ENCODE measurements at regions not wholly inside any gene's neighbourhood (a gene's known extent, or its start where the extent isn't known, plus 50 kb on each side); places are given as distances from the start of the nearest gene placed in this dataset.

DNA sequence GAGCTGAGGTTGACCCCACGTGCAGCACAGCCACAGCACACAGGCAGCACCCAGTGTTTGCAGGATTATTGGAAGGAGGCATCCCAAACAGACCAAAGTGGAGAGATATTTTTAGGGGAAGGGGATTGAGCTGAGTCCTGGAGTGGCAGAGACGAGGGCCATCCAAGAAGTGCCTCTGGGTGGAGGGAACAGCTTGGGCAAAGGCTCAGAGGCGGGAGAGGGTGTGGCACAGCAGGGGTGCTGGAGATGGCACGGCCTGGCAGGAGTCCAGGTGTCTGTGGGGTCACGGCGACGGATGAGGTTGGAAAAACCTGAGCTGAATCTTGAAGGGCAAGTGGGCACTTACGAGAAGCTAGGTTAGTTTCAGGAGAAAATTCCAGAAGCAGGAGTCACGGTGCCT is 60.6 kb downstream of the INHBB start:
- TF ChIP-seq, protein P1, sequence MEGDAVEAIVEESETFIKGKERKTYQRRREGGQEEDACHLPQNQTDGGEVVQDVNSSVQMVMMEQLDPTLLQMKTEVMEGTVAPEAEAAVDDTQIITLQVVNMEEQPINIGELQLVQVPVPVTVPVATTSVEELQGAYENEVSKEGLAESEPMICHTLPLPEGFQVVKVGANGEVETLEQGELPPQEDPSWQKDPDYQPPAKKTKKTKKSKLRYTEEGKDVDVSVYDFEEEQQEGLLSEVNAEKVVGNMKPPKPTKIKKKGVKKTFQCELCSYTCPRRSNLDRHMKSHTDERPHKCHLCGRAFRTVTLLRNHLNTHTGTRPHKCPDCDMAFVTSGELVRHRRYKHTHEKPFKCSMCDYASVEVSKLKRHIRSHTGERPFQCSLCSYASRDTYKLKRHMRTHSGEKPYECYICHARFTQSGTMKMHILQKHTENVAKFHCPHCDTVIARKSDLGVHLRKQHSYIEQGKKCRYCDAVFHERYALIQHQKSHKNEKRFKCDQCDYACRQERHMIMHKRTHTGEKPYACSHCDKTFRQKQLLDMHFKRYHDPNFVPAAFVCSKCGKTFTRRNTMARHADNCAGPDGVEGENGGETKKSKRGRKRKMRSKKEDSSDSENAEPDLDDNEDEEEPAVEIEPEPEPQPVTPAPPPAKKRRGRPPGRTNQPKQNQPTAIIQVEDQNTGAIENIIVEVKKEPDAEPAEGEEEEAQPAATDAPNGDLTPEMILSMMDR (IDR thresholded peaks at IDR 0.05; ENCODE audit: low read length), result no peak
- TF ChIP-seq EZH2 (optimal IDR thresholded peaks at IDR 0.05; ENCODE audit: low read depth, low read length), result no peak

Measured in MM.1S (cell line).